GM21515 (cell line): ENCODE measurements at regions not wholly inside any gene's neighbourhood (a gene's known extent, or its start where the extent isn't known, plus 50 kb on each side); places are given as distances from the start of the nearest gene placed in this dataset.
"Not testable (repeated sequence)": the region's sequence is repeated elsewhere in the genome, so short reads cannot be mapped to it uniquely, and the experiment has no call there.

Experiments used
- ATAC-seq: cut with Tn5 transposase; IDR thresholded peaks from one replicate; pipeline ENCODE4 v1.9.1; 2021; ENCODE audit not compliant: unreplicated experiment

GRCh38 chr3:10109-10996 lies 186.2 kb upstream of the CHL1 start:
- not testable (repeated sequence) for ATAC-seq

- ATAC-seq, result no peak
Observed at GRCh38 chr3:11734-12133, 184.8 kb upstream of the CHL1 start.

- ATAC-seq, result no peak
Observed at GRCh38 chr3:14652-15051, 181.9 kb upstream of the CHL1 start.

GRCh38 chr3:16366-16765 lies 180.2 kb upstream of the CHL1 start:
- no peak for ATAC-seq

GRCh38 chr3:20421-20820 lies 176.1 kb upstream of the CHL1 start:
- ATAC-seq, result no peak

GRCh38 chr3:24006-24405 lies 172.6 kb upstream of the CHL1 start:
- ATAC-seq, result no peak

GRCh38 chr3:25056-25455 lies 171.5 kb upstream of the CHL1 start:
- no peak for ATAC-seq

- not testable (repeated sequence) for ATAC-seq
Observed at GRCh38 chr3:35985-36384, 160.6 kb upstream of the CHL1 start.

GRCh38 chr3:42871-43744 lies 153.5 kb upstream of the CHL1 start:
- not testable (repeated sequence) for ATAC-seq

GRCh38 chr3:44028-44676 lies 152.4 kb upstream of the CHL1 start:
- ATAC-seq, result no peak

- ATAC-seq, result not testable (repeated sequence)
Observed at GRCh38 chr3:44941-45340, 151.6 kb upstream of the CHL1 start.

- no peak for ATAC-seq
Observed at GRCh38 chr3:46576-46975, 150.0 kb upstream of the CHL1 start.

- not testable (repeated sequence) for ATAC-seq
Observed at GRCh38 chr3:53441-53840, 143.1 kb upstream of the CHL1 start.

GRCh38 chr3:54240-54639 lies 142.3 kb upstream of the CHL1 start:
- ATAC-seq, result no peak

GRCh38 chr3:56672-57071 lies 139.9 kb upstream of the CHL1 start:
- no peak for ATAC-seq

GRCh38 chr3:59854-60253 lies 136.7 kb upstream of the CHL1 start:
- no peak for ATAC-seq

GRCh38 chr3:63095-63765 lies 133.3 kb upstream of the CHL1 start:
- ATAC-seq, result no peak

GRCh38 chr3:69690-70089 lies 126.9 kb upstream of the CHL1 start:
- no peak for ATAC-seq

GRCh38 chr3:72776-73175 lies 123.8 kb upstream of the CHL1 start:
- ATAC-seq, result no peak

GRCh38 chr3:73271-73670 lies 123.3 kb upstream of the CHL1 start:
- ATAC-seq, result no peak

GRCh38 chr3:74676-75243 lies 121.8 kb upstream of the CHL1 start:
- no peak for ATAC-seq
